ENCODE measurements at regions not wholly inside any gene's neighbourhood (a gene's known extent, or its start where the extent isn't known, plus 50 kb on each side); places are given as distances from the start of the nearest gene placed in this dataset.

GRCh38 chr20:6898928-6899327, 131.4 kb downstream of the BMP2 start:
- TF ChIP-seq POLR2A (IDR thresholded peaks at IDR 0.05; ENCODE audit: low read depth, low read length), result no peak
- no peak for TF ChIP-seq POLR2AphosphoS5 (IDR thresholded peaks at IDR 0.05; ENCODE audit: low read depth, low read length)
- TF ChIP-seq TAF1 (IDR thresholded peaks at IDR 0.05; ENCODE audit: low read depth, low read length), result no peak
- TF ChIP-seq POU2F2 (IDR thresholded peaks at IDR 0.05; ENCODE audit: low read depth, low read length), result no peak
- TF ChIP-seq SPI1 (IDR thresholded peaks at IDR 0.05; ENCODE audit: low read depth, low read length), result no peak

Data from GM12891 (cell line).